H1 (cell line): ENCODE measurements at regions not wholly inside any gene's neighbourhood (a gene's known extent, or its start where the extent isn't known, plus 50 kb on each side); places are given as distances from the start of the nearest gene placed in this dataset.

Experiments
- CTCF ChIA-PET: fragments of 300-600 bp; sonication (Branson Sonifier 250); formaldehyde crosslinking; loops from one replicate; lab custom pipeline; 2021; ENCODE audit not compliant: partially characterized antibody; lab: Charles Lee
- POLR2A ChIA-PET: fragments of 300-600 bp; sonication (Branson Sonifier 250); formaldehyde crosslinking; loops from one replicate; lab custom pipeline; 2021; ENCODE audit warnings: inconsistent platforms; ENCODE audit not compliant: partially characterized antibody; lab: Charles Lee
- DNase-seq, 2 experiments: peaks; one replicate each; pipeline versions ENCODE4 v3.0.0 to v3.0.0-alpha.2; 2010 to 2022; ENCODE audit warnings: low spot score in 2 of 2, low read depth in 1 of 2, mixed read lengths in 1 of 2
- FAIRE-seq: peaks from 2 replicates; lab custom pipeline; 2011; peaks lifted over from hg19 to GRCh38; lab: Jason Lieb, UNC
- H2AFZ ChIP-seq: 2 replicates; pipeline ENCODE4 v1.8.1; 2012; ENCODE audit warnings: low read length, inconsistent platforms
- H2AK5ac ChIP-seq: 2 replicates; pipeline ENCODE4 v1.6.1; 2013; ENCODE audit warnings: low read depth, low read length
- H2BK120ac ChIP-seq: replicated peaks from 2 replicates; pipeline ENCODE3; 2013; ENCODE audit warnings: low read depth, low read length, inconsistent platforms
- H2BK12ac ChIP-seq: 2 replicates; pipeline ENCODE4 v1.6.1; 2013; ENCODE audit warnings: low read depth, low read length
- H2BK15ac ChIP-seq: 2 replicates; pipeline ENCODE4 v1.6.1; 2013; ENCODE audit warnings: low read length
- H2BK20ac ChIP-seq: 2 replicates; pipeline ENCODE4 v1.6.1; 2013; ENCODE audit warnings: low read length
- H2BK5ac ChIP-seq: 2 replicates; pipeline ENCODE4 v1.6.1; 2013; ENCODE audit warnings: low read depth, low read length
- H3K14ac ChIP-seq: 2 replicates; pipeline ENCODE4 v1.6.1; 2013; ENCODE audit warnings: inconsistent platforms; ENCODE audit not compliant: insufficient read length
- H3K18ac ChIP-seq: 2 replicates; pipeline ENCODE4 v1.6.1; 2013; ENCODE audit warnings: low read length; ENCODE audit errors: extremely low read depth
- H3K23ac ChIP-seq: 2 replicates; pipeline ENCODE4 v1.6.1; 2013; ENCODE audit warnings: inconsistent platforms; ENCODE audit not compliant: insufficient read length
- H3K23me2 ChIP-seq: 2 replicates; pipeline ENCODE4 v1.6.1; 2013; ENCODE audit warnings: low read depth, low read length
- H3K27ac ChIP-seq: 2 replicates; pipeline ENCODE4 v1.6.1; 2011; ENCODE audit warnings: low read depth, low read length, inconsistent platforms
- H3K27me3 ChIP-seq, 4 experiments: replicated peaks in 1 of 4; 1 replicate in 1 of 4; 2 replicates in 3 of 4; pipeline versions ENCODE4 v1.6.1 to v1.8.1; 2011 to 2013; ENCODE audit warnings: low read length in 3 of 4, mild to moderate bottlenecking in 3 of 4, inconsistent platforms in 2 of 4, mixed read lengths in 2 of 4, moderate library complexity in 1 of 4; ENCODE audit not compliant: control insufficient read depth in 3 of 4, insufficient read depth in 3 of 4; ENCODE audit errors: extremely low read depth in 1 of 4
- H3K36me3 ChIP-seq, 4 experiments: 2 replicates each; pipeline versions ENCODE4 v1.6.1 to v1.8.1; 2011 to 2013; ENCODE audit warnings: mild to moderate bottlenecking in 4 of 4, low read length in 3 of 4, moderate library complexity in 2 of 4, control low read depth in 1 of 4, inconsistent platforms in 1 of 4; ENCODE audit not compliant: insufficient read depth in 4 of 4, control insufficient read depth in 2 of 4
- H3K4ac ChIP-seq: replicated peaks from 2 replicates; pipeline ENCODE3; 2013; ENCODE audit warnings: low read length, low read depth, mixed read lengths, inconsistent platforms; ENCODE audit not compliant: insufficient read length
- H3K4me1 ChIP-seq, 4 experiments: replicated peaks in 1 of 4; 1 replicate in 1 of 4; 2 replicates in 3 of 4; pipeline versions ENCODE4 v1.6.1 to v1.8.1; 2011 to 2013; ENCODE audit warnings: low read length in 3 of 4, inconsistent platforms in 2 of 4, mixed read lengths in 1 of 4; ENCODE audit not compliant: insufficient read depth in 4 of 4, control insufficient read depth in 3 of 4
- H3K4me2 ChIP-seq, 2 experiments: 2 replicates each; pipeline versions ENCODE4 v1.6.1 to v1.8.1; 2011 to 2013; ENCODE audit warnings: low read depth in 2 of 2, low read length in 2 of 2, control low read depth in 1 of 2, inconsistent platforms in 1 of 2, mild to moderate bottlenecking in 1 of 2; ENCODE audit not compliant: insufficient read depth in 1 of 2
- H3K4me3 ChIP-seq, 4 experiments: fragments of 200-600, 300-600 bp in 1 of 4; sonication (generic), shearing (Covaris generic), sonication (Bioruptor Twin) in 1 of 4; 2 replicates each; pipeline versions ENCODE4 v1.5.1 to v1.8.1; 2011 to 2016; ENCODE audit warnings: low read length in 4 of 4, low read depth in 3 of 4, control low read depth in 2 of 4, inconsistent platforms in 2 of 4, mild to moderate bottlenecking in 2 of 4, mixed read lengths in 1 of 4, moderate library complexity in 1 of 4; ENCODE audit not compliant: insufficient read depth in 2 of 4; ENCODE audit errors: extremely low read depth in 1 of 4
- H3K56ac ChIP-seq: replicated peaks from 2 replicates; pipeline ENCODE3; 2013; ENCODE audit warnings: low read depth, mild to moderate bottlenecking, mixed read lengths, low read length, inconsistent platforms; ENCODE audit not compliant: insufficient read length
- H3K79me1 ChIP-seq: 2 replicates; pipeline ENCODE4 v1.6.1; 2013; ENCODE audit warnings: low read depth, low read length, control low read depth
- H3K79me2 ChIP-seq, 2 experiments: 2 replicates each; pipeline versions ENCODE4 v1.6.1 to v1.8.1; 2012 to 2013; ENCODE audit warnings: low read length in 2 of 2, mild to moderate bottlenecking in 2 of 2, inconsistent platforms in 1 of 2; ENCODE audit not compliant: insufficient read depth in 2 of 2, control insufficient read depth in 1 of 2
- H3K9ac ChIP-seq, 4 experiments: replicated peaks in 1 of 4; 1 replicate in 1 of 4; 2 replicates in 3 of 4; pipeline versions ENCODE4 v1.6.1 to v1.8.1; 2011 to 2013; ENCODE audit warnings: low read depth in 3 of 4, low read length in 3 of 4, control low read depth in 2 of 4, mild to moderate bottlenecking in 2 of 4, moderate library complexity in 2 of 4, inconsistent platforms in 1 of 4; ENCODE audit errors: extremely low read depth in 1 of 4
- H3K9me3 ChIP-seq, 2 experiments: 2 replicates each; pipeline versions ENCODE4 v1.6.1 to v1.8.1; 2012 to 2013; ENCODE audit warnings: mild to moderate bottlenecking in 2 of 2, moderate library complexity in 2 of 2, control low read depth in 1 of 2, inconsistent platforms in 1 of 2, low read depth in 1 of 2, low read length in 1 of 2, mixed read lengths in 1 of 2; ENCODE audit not compliant: insufficient read depth in 2 of 2
- H4K20me1 ChIP-seq, 2 experiments: replicated peaks in 1 of 2; 2 replicates each; pipeline versions ENCODE3 to v1.8.1; 2011 to 2013; ENCODE audit warnings: inconsistent platforms in 2 of 2, low read length in 2 of 2, mild to moderate bottlenecking in 1 of 2; ENCODE audit not compliant: insufficient read depth in 2 of 2, control insufficient read depth in 1 of 2
- H4K5ac ChIP-seq: 2 replicates; pipeline ENCODE4 v1.6.1; 2013; ENCODE audit warnings: low read length, low read depth, mixed read lengths, inconsistent platforms; ENCODE audit not compliant: insufficient read length
- H4K8ac ChIP-seq: 2 replicates; pipeline ENCODE4 v1.8.0; 2013; ENCODE audit warnings: mild to moderate bottlenecking, moderate library complexity, low read length, inconsistent platforms; ENCODE audit not compliant: insufficient read depth; ENCODE audit errors: extremely low read depth
- H4K91ac ChIP-seq: replicated peaks from 2 replicates; pipeline ENCODE3; 2013; ENCODE audit warnings: low read length, mixed read lengths, inconsistent platforms; ENCODE audit not compliant: insufficient read length
- CHD1 ChIP-seq: IDR thresholded peaks from 2 replicates; pipeline ENCODE4 v1.6.1; 2012; ENCODE audit warnings: low read depth, low read length, improper control_type of control experiment
- CREB1 ChIP-seq: IDR thresholded peaks from 2 replicates; pipeline ENCODE4 v1.6.1; 2012; ENCODE audit warnings: inconsistent platforms
- EP300 ChIP-seq, 2 experiments: IDR thresholded peaks; 1 replicate in 1 of 2; 2 replicates in 1 of 2; pipeline ENCODE4 v1.6.1; 2011 to 2012; ENCODE audit warnings: low read depth in 2 of 2, low read length in 2 of 2, mild to moderate bottlenecking in 2 of 2, borderline replicate concordance in 1 of 2, inconsistent platforms in 1 of 2, moderate library complexity in 1 of 2
- GTF2F1 ChIP-seq: IDR thresholded peaks from 2 replicates; pipeline ENCODE4 v1.6.1; 2012; ENCODE audit warnings: low read depth, low read length, improper control_type of control experiment, borderline replicate concordance
- RBBP5 ChIP-seq: IDR thresholded peaks from 2 replicates; pipeline ENCODE4 v1.7.1; 2012; ENCODE audit warnings: low read depth, mild to moderate bottlenecking, inconsistent platforms, low read length, moderate library complexity, borderline replicate concordance
- TAF1 ChIP-seq: IDR thresholded peaks from 2 replicates; pipeline ENCODE4 v1.6.1; 2011; ENCODE audit warnings: mild to moderate bottlenecking, low read depth, low read length
- USF2 ChIP-seq: IDR thresholded peaks from 2 replicates; pipeline ENCODE4 v1.6.1; 2011; ENCODE audit warnings: low read length, improper control_type of control experiment
- YY1 ChIP-seq: IDR thresholded peaks from 2 replicates; pipeline ENCODE4 v1.6.1; 2011; ENCODE audit warnings: low read depth, mild to moderate bottlenecking, low read length
- WGBS, 2 experiments: shearing (Covaris generic) in 1 of 2; methylation state at CpG; one replicate each; pipeline versions ENCODE4 v1.1.6 to v1.1.7; 2013 to 2015; ENCODE audit warnings: low lambda C conversion rate in 2 of 2, mixed read lengths in 2 of 2, inconsistent platforms in 1 of 2, low coverage in 1 of 2, missing lambda C conversion rate in 1 of 2; ENCODE audit not compliant: insufficient replicate concordance in 2 of 2, insufficient coverage in 1 of 2, insufficient read length in 1 of 2; ENCODE audit errors: extremely low coverage in 1 of 2, missing lambda C conversion rate in 1 of 2; 5-methylcytosine and 5-hydroxymethylcytosine counted together

- H3K4me2 ChIP-seq, result no peak overlapping the region
- no peak overlapping the region for H3K9ac ChIP-seq
- H2BK5ac ChIP-seq, result no peak overlapping the region
- DNase-seq, result no peak
- no peak overlapping the region for H2AK5ac ChIP-seq
- no peaks in the 10 kb centered on the region for H3K23me2 ChIP-seq
- H3K79me2 ChIP-seq, result no peaks in the 10 kb centered on the region
- no peak overlapping the region for H3K23ac ChIP-seq
- H3K56ac ChIP-seq, result no peak overlapping the region
- CTCF ChIA-PET, result no interaction called here
- no peaks in the 10 kb centered on the region; a peak in 1 of 4 replicates for H3K9me3 ChIP-seq
- no peaks in the 10 kb centered on the region for H4K20me1 ChIP-seq
- H3K18ac ChIP-seq, result no peak overlapping the region
- H3K27ac ChIP-seq, result no peak overlapping the region
- H3K79me1 ChIP-seq, result no peaks in the 10 kb centered on the region
- H4K91ac ChIP-seq, result no peak overlapping the region
- no peak overlapping the region for H3K14ac ChIP-seq
- 88% methylated on average over 3 of the region's 3 CpGs; no CpG with 5 or more reads in 1 of the 2 experiments for WGBS, 2 experiments
- TF ChIP-seq USF2 (no peak), EP300 (IDR thresholded peaks at IDR 0.05; ENCODE audit: borderline replicate concordance in 1 of 2, low read depth in 2 of 2, low read length in 2 of 2) (no peak), RBBP5 (no peak), CHD1 (no peak), CREB1 (no peak), YY1 (no peak), TAF1 (no peak), GTF2F1 (no peak)
- TF ChIP-seq, all 59 proteins: peak for 0
- no peak overlapping the region for H2BK20ac ChIP-seq
- POLR2A ChIA-PET, result no interaction called here
- no peaks in the 10 kb centered on the region for H3K27me3 ChIP-seq
- no peak overlapping the region for H3K4ac ChIP-seq
- H4K5ac ChIP-seq, result no peak overlapping the region
- no peak overlapping the region for H3K4me3 ChIP-seq
- H2BK15ac ChIP-seq, result no peak overlapping the region
- no peak overlapping the region for H4K8ac ChIP-seq
- no peak overlapping the region for H2BK12ac ChIP-seq
- H3K36me3 ChIP-seq, result no peaks in the 10 kb centered on the region
- no peak overlapping the region for H2BK120ac ChIP-seq
- H2AFZ ChIP-seq, result no peak overlapping the region
- FAIRE-seq, result no peak
- H3K4me1 ChIP-seq, result no peaks in the 10 kb centered on the region
These were observed 786.8 kb upstream of the FBXO33 start for GRCh38 chr14:40219032-40219431.
